ENCODE measurements at regions not wholly inside any gene's neighbourhood (a gene's known extent, or its start where the extent isn't known, plus 50 kb on each side); places are given as distances from the start of the nearest gene placed in this dataset.
A peak's percentile ranks its signal among the peaks of the same experiment; 100 is the strongest.
"Not testable (repeated sequence)": the region's sequence is repeated elsewhere in the genome, so short reads cannot be mapped to it uniquely, and the experiment has no call there.

- DNase-seq = no peak
These were observed 611.4 kb upstream of the GHITM start for GRCh38 chr10:83527934-83528333.

GRCh38 chr10:83533290-83533689, 606.0 kb upstream of the GHITM start:
- DNase-seq = no peak

DNA sequence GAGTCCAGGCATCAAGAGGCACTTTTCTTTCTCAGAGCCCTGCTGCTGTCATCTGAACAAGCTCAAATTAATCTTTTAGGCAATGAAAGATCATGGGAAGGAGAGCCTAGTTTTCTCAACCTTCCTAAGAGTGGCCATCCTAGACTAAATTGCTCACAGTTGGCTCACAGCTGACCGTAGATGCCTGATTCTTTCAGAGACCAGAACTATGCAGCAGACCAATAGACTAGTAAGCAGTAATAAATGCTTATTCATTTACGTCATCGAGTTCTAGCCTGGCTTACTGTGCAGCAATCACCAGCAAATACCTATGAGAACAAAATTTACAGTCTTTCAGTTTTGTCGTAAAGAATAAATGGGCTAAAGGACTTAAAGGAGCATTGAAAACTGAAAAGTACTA, 602.9 kb upstream of the GHITM start:
- DNase-seq = no peak

DNA sequence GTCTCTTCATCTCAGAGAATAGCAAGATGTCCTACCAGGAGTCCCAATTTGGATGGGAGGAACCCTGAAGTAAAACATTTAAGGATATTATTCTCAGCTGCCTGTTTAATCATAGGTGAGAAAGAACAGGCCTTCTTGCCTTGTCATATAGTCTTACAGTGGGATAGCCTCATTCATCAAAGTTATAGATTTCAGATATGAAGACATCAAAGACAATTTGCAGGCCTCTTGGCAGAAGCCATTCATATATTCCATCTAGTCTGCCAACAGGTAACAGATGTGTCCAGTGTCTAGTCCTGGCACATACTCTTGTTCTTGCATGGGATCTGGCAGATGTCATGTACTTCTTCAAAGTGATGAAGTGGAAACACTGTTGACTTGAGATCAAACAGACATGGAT, 601.3 kb upstream of the GHITM start:
- DNase-seq = no peak

- no peak for DNase-seq
These were observed 599.6 kb upstream of the GHITM start for GRCh38 chr10:83539528-83540308.

- DNase-seq = no peak
These were observed 598.3 kb upstream of the GHITM start for GRCh38 chr10:83541046-83541445.

DNA sequence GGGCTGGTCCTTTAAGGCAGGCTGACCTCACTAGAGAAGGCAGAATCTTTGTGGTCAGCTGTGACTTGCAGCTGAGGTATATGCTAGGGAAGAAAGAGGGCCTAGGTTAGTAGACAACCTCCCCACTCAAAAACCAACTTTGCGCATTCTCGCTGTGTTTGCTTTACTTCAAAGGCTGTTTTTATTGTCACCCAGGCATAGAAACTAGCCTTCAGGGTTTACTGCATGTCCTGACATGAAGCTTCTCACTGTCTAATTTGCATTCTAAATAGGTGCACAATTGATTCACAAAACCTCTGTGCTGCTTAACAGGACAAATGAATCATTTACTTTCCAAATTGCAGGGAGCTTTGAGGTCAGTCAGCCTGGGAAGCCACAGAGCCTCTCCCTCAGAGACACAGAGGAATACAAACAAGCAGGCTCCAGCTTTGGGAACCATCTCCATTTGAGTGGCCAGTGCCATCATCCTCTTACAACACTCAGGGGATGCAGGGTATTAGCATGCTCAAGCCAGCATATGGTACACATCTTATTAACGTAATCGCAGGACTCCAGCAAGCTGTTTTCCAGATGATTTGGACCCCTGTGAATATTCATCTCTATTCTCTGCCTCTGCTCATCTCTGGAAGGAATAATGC, 596.4 kb upstream of the GHITM start:
- DNase-seq = peak; percentile 77

DNA sequence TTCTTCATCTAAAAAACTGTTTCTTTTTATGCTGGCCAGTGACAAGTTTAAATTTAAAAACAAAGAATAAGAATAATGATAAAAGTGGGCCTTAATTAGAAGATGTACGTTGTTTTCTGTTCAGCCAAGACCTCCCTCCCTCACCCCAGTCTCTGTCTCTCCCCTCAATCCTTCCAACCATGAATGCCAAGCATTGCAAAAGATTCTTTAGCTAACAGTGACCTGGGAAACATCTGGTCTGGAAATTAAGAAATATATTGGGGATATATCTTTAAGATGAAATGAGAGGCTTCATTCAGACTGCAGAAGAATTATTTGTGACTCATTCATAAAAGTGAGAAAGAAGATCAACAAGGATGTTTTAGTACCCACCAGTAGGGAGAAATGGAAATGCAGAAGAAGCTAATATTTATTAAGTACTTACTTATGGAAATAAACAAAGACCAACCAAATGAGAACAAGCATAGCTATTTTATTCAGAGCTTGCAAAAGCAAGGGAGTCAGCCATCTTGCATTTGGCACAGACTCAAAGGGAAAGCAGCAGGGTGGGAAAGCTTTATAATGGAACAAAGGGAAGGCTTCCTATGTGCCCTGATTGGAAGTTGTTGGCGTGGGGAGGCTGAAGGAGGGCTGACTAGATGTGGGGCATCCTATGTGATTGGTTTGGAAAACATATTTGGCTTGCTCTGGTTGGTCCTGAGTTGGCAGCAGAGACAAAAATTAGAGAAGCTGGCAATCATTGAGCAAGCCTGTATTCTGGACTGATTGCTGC, 595.4 kb upstream of the GHITM start:
- DNase-seq = no peak

DNA sequence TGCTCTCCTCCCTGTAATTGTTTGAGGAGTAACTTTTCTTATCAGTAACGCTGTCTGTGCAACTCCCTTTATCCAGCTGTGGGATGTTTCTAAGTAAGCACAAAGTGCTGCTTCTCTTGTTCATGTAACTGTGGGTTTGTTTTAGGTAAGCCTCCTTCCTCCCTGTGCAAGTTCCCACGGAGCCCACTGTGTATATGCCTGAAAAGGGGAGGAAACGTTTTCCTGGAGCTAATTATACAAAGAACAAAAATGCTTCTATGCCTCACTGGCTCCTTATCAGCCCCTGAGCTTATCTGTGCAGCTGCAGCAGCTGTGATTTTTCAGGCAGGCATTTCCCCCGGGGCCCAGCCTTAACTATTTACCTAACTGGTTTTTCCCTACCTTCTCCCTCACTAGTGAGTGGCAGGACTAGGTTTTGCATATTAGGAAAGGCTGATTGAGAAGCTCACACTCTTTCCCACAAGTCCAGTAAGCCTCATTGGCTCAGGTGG, 593.4 kb upstream of the GHITM start:
- peak; percentile 8 for DNase-seq

DNA sequence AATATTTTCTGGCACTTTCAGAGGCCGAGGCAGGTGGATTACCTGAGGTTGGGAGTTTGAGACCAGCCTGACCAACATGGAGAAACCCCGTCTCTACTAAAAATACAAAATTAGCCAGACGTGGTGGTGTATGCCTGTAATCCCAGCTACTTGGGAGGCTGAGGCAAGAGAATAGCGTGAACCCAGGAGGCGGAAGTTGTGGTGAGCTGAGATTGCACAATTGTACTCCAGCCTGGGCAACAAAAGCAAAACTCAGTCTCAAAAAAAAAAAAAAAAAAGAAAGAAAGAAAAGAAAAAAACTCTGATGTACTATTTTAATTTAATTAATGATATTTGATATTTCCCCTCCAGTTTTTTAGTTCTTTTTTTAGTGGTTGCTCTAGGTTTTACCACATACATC, 588.1 kb upstream of the GHITM start:
- not testable (repeated sequence) for DNase-seq

DNA sequence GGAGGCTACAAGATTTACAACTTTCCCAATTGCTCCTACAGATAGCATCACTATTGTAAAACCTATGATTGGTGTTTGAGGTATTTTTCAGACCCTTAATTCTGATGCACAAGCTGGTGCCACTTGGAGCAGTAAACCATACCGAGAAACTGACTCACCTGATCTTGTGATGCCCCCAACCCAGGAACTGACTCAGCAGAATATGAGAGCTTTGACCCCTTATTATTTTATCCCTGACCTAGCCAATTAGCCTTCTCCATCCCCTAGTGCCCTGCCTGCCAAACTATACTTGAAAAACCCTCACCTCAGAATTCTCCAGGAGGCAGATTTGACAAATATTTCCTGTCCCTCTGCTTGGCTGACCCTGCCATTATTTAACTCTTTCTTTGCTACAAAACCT, 585.9 kb upstream of the GHITM start:
- DNase-seq = no peak

- DNase-seq = no peak
These were observed 584.0 kb upstream of the GHITM start for GRCh38 chr10:83555264-83555663.

DNA sequence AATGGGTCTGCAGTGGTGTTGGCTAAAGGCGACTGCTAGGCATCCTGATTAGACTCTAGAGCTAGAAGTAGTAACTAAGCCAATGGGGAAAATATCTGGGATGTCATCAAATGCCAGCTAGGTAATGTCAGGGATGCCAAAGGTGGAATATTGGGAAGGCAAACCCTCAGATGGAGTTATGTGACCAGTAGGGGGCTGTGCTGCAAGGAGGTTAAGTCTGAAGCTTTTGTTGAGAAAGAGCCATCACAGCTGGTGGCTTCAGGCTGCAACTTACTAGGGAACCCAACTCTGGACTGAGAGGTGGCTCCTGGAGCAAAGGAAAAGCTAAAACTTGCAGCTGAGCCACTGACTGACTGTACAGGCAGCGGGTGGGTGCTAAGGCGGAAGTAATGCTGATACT, 576.9 kb upstream of the GHITM start:
- DNase-seq = no peak

GRCh38 chr10:83564889-83565588, 574.3 kb upstream of the GHITM start:
- no peak for DNase-seq

DNA sequence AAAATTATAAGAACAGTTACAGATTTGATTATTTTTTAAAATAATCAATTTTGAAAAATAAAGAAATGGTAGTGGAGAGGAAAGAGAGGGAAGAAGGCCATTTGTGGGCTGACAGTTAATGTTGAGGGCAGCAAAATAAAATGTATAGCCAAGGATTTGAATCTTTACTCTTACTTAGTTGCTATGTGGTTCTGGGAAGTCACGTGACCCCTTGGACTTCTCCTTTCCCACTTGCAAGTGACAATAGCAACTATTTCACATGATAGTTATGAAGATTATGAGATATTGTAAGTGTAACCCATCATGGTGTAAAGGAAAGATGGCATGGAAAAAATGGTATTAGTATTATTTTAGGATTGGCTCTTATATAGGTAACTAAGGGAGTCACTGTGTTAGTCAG, 567.3 kb upstream of the GHITM start:
- no peak for DNase-seq

DNA sequence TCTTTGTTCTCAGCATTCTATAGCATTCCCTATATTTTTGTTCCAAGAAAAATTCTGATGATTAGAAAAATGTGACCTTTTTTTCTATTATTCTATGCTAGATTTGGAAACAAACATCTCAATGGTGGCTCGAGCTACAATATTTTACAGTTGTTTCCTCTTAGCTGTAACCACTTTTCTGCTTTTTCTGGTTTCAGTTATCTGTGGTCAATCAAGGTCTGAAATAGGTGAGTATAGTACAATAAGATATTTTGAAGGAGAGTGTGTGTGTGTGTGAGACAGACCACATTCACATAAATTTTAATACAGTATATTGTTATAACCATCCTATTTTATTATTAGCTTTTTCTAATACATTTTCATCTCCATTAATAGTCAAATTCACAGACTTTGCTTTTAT, 564.5 kb upstream of the GHITM start:
- no peak for DNase-seq

GRCh38 chr10:83577421-83577820, 561.9 kb upstream of the GHITM start:
- no peak for DNase-seq

DNA sequence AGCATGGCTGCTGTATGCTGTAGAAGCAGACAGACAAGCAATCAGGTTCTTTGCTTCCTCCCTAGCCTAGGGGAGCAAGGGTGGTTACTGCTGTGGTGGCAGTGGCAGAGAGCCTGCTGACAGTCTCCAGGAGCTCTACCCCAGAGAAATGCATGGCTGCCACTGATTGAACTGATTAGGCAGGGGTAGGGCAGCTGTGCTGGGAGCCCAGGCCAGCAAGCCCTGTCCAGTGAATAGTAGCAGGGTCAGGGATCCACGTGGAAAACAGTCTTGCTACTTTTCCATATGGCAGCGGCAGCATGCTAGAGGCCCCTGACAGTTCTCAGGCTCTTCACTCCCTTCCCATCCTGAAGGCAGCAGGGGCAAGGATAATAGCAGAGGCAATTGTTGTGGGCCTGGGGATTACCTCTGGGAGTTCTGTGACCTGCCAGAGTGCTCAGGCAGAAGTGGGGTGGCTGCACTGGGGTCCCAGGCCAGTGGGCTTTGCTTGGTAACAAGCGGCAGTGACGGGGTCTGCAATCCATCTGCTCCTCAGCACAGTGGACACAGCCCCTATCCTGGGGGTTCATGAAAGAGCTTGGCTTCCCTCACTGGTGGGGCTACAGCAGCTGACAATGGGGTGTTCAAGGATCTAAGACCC, 558.8 kb upstream of the GHITM start:
- DNase-seq = no peak

- no peak for DNase-seq
These were observed 556.8 kb upstream of the GHITM start for GRCh38 chr10:83582407-83583095.

DNA sequence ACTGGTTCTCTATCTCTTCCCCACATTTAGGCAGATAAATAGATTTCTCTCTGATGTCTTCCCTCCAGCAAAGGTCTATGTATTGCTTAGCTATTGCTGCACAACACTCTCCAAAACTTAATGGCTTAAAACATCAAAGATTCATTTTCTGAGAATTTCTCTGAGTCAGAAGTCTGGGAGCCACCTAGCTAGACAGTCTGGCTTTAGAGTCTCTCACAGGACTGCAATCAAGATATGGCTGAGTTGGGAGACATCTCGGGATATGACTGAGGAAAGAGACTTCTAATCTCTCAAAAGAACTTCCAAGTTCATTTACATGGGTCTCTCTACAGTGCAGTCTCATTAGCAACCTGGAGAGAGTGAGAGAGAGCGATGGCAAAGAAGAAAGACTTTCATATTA, 553.6 kb upstream of the GHITM start:
- no peak for DNase-seq

- no peak for DNase-seq
These were observed 546.9 kb upstream of the GHITM start for GRCh38 chr10:83592337-83592935.

GRCh38 chr10:83603708-83604107, 535.6 kb upstream of the GHITM start:
- DNase-seq = no peak

All from NCI-H1048 (cell line).